ENCODE measurements at regions not wholly inside any gene's neighbourhood (a gene's known extent, or its start where the extent isn't known, plus 50 kb on each side); places are given as distances from the start of the nearest gene placed in this dataset.

DNA sequence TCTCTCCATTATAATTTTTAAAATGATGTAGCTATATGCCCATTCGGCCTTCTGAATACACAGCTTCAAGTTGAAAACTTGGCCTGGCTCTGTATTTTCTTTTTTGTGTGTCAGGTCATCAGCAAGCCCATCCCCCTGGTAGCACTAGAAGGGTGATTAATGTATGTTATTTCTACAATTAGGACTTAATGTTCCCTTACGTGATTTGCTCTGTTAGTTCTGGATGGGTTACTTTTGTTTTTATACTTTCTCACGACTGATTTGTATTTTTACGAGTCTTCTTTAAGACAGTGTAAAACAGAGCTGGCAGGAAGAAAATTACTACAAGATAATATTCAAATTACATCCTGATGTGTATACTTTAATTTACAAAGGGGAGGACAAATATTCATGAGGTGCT lies 88.4 kb upstream of the RGPD4 start:
- H3K27me3 ChIP-seq (ENCODE audit: insufficient read depth, low read depth, low read length), result no peaks in the 10 kb centered on the region
- H3K4me3 ChIP-seq (ENCODE audit: low read length), result no peak overlapping the region
- no peaks in the 10 kb centered on the region for H3K9me2 ChIP-seq (ENCODE audit: insufficient read depth, low read length)
- no peaks in the 10 kb centered on the region for H3K79me2 ChIP-seq (replicated peaks; ENCODE audit: insufficient read depth, low read length)
- no peaks in the 10 kb centered on the region for H4K20me1 ChIP-seq (ENCODE audit: insufficient read depth)
- no peaks in the 10 kb centered on the region for H3K36me3 ChIP-seq (ENCODE audit: insufficient read depth, low read length)
- TF ChIP-seq, protein P1, sequence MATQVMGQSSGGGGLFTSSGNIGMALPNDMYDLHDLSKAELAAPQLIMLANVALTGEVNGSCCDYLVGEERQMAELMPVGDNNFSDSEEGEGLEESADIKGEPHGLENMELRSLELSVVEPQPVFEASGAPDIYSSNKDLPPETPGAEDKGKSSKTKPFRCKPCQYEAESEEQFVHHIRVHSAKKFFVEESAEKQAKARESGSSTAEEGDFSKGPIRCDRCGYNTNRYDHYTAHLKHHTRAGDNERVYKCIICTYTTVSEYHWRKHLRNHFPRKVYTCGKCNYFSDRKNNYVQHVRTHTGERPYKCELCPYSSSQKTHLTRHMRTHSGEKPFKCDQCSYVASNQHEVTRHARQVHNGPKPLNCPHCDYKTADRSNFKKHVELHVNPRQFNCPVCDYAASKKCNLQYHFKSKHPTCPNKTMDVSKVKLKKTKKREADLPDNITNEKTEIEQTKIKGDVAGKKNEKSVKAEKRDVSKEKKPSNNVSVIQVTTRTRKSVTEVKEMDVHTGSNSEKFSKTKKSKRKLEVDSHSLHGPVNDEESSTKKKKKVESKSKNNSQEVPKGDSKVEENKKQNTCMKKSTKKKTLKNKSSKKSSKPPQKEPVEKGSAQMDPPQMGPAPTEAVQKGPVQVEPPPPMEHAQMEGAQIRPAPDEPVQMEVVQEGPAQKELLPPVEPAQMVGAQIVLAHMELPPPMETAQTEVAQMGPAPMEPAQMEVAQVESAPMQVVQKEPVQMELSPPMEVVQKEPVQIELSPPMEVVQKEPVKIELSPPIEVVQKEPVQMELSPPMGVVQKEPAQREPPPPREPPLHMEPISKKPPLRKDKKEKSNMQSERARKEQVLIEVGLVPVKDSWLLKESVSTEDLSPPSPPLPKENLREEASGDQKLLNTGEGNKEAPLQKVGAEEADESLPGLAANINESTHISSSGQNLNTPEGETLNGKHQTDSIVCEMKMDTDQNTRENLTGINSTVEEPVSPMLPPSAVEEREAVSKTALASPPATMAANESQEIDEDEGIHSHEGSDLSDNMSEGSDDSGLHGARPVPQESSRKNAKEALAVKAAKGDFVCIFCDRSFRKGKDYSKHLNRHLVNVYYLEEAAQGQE (IDR thresholded peaks at IDR 0.05; ENCODE audit: borderline replicate concordance), result no peak
- TF ChIP-seq MXI1 (conservative IDR thresholded peaks at IDR 0.05; ENCODE audit: poor library complexity, severe bottlenecking) (no peak), EP300 (conservative IDR thresholded peaks at IDR 0.05; ENCODE audit: poor library complexity, severe bottlenecking) (no peak), SMC3 (conservative IDR thresholded peaks at IDR 0.05; ENCODE audit: poor library complexity) (no peak), RAD21 (conservative IDR thresholded peaks at IDR 0.05) (no peak), EZH2 (IDR thresholded peaks at IDR 0.05; ENCODE audit: borderline replicate concordance, insufficient read depth, low read length, poor library complexity, severe bottlenecking) (no peak), TAF1 (IDR thresholded peaks at IDR 0.05; ENCODE audit: low read depth) (no peak)
- TF ChIP-seq, protein P2, sequence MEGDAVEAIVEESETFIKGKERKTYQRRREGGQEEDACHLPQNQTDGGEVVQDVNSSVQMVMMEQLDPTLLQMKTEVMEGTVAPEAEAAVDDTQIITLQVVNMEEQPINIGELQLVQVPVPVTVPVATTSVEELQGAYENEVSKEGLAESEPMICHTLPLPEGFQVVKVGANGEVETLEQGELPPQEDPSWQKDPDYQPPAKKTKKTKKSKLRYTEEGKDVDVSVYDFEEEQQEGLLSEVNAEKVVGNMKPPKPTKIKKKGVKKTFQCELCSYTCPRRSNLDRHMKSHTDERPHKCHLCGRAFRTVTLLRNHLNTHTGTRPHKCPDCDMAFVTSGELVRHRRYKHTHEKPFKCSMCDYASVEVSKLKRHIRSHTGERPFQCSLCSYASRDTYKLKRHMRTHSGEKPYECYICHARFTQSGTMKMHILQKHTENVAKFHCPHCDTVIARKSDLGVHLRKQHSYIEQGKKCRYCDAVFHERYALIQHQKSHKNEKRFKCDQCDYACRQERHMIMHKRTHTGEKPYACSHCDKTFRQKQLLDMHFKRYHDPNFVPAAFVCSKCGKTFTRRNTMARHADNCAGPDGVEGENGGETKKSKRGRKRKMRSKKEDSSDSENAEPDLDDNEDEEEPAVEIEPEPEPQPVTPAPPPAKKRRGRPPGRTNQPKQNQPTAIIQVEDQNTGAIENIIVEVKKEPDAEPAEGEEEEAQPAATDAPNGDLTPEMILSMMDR (IDR thresholded peaks at IDR 0.05; ENCODE audit: poor library complexity, severe bottlenecking), result no peak
- no peak overlapping the region for H3K27ac ChIP-seq (ENCODE audit: low read length)
- no peak overlapping the region for H3K9ac ChIP-seq (ENCODE audit: low read length)
- H3F3A ChIP-seq (ENCODE audit: insufficient read depth, low read length, poor library complexity, severe bottlenecking), result no peaks in the 10 kb centered on the region
- no peak overlapping the region for H2AFZ ChIP-seq (ENCODE audit: low read depth, low read length)
- no peaks in the 10 kb centered on the region for H3K9me3 ChIP-seq (ENCODE audit: low read length)
- no peak overlapping the region for H3K4me2 ChIP-seq (ENCODE audit: low read length)

DNA sequence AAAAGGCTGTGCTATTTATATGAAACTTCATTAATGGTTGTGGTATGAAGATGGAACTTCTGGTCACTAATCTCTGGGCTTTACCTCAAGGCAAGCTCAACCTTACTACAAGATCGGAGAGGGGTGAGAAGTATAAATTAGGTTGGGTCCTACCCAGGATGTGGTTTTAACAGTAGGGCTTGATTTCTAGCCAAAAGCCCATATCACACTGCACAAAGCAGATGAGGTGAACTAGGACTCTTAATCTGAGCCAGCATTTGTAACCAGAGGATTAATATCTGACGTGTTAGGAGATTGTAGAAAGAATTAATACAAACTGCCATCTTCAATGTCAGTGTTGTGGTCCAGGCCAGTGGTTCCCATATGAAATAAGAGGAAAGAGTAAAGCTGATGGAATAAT lies 86.4 kb upstream of the RGPD4 start:
- no peaks in the 10 kb centered on the region for H3K79me2 ChIP-seq (replicated peaks; ENCODE audit: insufficient read depth, low read length)
- H3K4me3 ChIP-seq (ENCODE audit: low read length), result no peak overlapping the region
- H3K36me3 ChIP-seq (ENCODE audit: insufficient read depth, low read length), result no peaks in the 10 kb centered on the region
- no peaks in the 10 kb centered on the region for H3K27me3 ChIP-seq (ENCODE audit: insufficient read depth, low read depth, low read length)
- no peak overlapping the region for H3K27ac ChIP-seq (ENCODE audit: low read length)
- H2AFZ ChIP-seq (ENCODE audit: low read depth, low read length), result no peak overlapping the region
- H3K4me2 ChIP-seq (ENCODE audit: low read length), result no peak overlapping the region
- H3F3A ChIP-seq (ENCODE audit: insufficient read depth, low read length, poor library complexity, severe bottlenecking), result no peaks in the 10 kb centered on the region
- no peak overlapping the region for H3K9ac ChIP-seq (ENCODE audit: low read length)
- H4K20me1 ChIP-seq (ENCODE audit: insufficient read depth), result no peaks in the 10 kb centered on the region
- H3K9me3 ChIP-seq (ENCODE audit: low read length), result no peaks in the 10 kb centered on the region
- no peak for TF ChIP-seq RAD21 (conservative IDR thresholded peaks at IDR 0.05)
- TF ChIP-seq, protein P1 (IDR thresholded peaks at IDR 0.05; ENCODE audit: borderline replicate concordance), result no peak
- TF ChIP-seq SMC3 (conservative IDR thresholded peaks at IDR 0.05; ENCODE audit: poor library complexity), result no peak
- TF ChIP-seq MXI1 (conservative IDR thresholded peaks at IDR 0.05; ENCODE audit: poor library complexity, severe bottlenecking), result no peak
- TF ChIP-seq EZH2 (IDR thresholded peaks at IDR 0.05; ENCODE audit: borderline replicate concordance, insufficient read depth, low read length, poor library complexity, severe bottlenecking), result no peak
- no peak for TF ChIP-seq EP300 (conservative IDR thresholded peaks at IDR 0.05; ENCODE audit: poor library complexity, severe bottlenecking)
- TF ChIP-seq POLR2AphosphoS5 (IDR thresholded peaks at IDR 0.05), result no peak
- TF ChIP-seq, protein P2 (IDR thresholded peaks at IDR 0.05; ENCODE audit: poor library complexity, severe bottlenecking), result no peak
- no peak for TF ChIP-seq TAF1 (IDR thresholded peaks at IDR 0.05; ENCODE audit: low read depth)
- no peaks in the 10 kb centered on the region for H3K9me2 ChIP-seq (ENCODE audit: insufficient read depth, low read length)
